ENCODE measurements at regions not wholly inside any gene's neighbourhood (a gene's known extent, or its start where the extent isn't known, plus 50 kb on each side); places are given as distances from the start of the nearest gene placed in this dataset.
"Not testable (repeated sequence)": the region's sequence is repeated elsewhere in the genome, so short reads cannot be mapped to it uniquely, and the experiment has no call there.

- Mint-ChIP-seq H3K4me3 (no peak overlapping the region), H3K27me3 (no peaks in the 10 kb centered on the region), H3K4me1 (no peaks in the 10 kb centered on the region), H3K27ac (no peak overlapping the region), H3K36me3 (no peaks in the 10 kb centered on the region), H3K9me3 (no peaks in the 10 kb centered on the region)
- ATAC-seq (ENCODE audit: low read depth) (no peak), DNase-seq (no peak)
- POLR2A ChIA-PET, result no interaction called here
These were observed 359.3 kb downstream of the NPIPA8 start for GRCh38 chr16:17977260-17977659.

GRCh38 chr16:17972460-17972943 is 364.0 kb downstream of the NPIPA8 start:
- peaks cover 3% of the 10 kb centered on the region for H3K27me3 Mint-ChIP-seq
- POLR2A ChIA-PET, result no interaction called here
- no peak overlapping the region for H3K27ac Mint-ChIP-seq
- no peak overlapping the region for H3K4me3 Mint-ChIP-seq
- DNase-seq, result no peak
- no peak for ATAC-seq (ENCODE audit: low read depth)
- H3K36me3 Mint-ChIP-seq, result no peaks in the 10 kb centered on the region
- H3K4me1 Mint-ChIP-seq, result no peaks in the 10 kb centered on the region
- no peaks in the 10 kb centered on the region for H3K9me3 Mint-ChIP-seq

GRCh38 chr16:17970816-17971331 is 365.7 kb downstream of the NPIPA8 start:
- H3K27me3 Mint-ChIP-seq, result peaks cover 3% of the 10 kb centered on the region
- H3K27ac Mint-ChIP-seq, result no peak overlapping the region
- peaks cover 4% of the 10 kb centered on the region for H3K9me3 Mint-ChIP-seq
- no peaks in the 10 kb centered on the region for H3K36me3 Mint-ChIP-seq
- POLR2A ChIA-PET, result no interaction called here
- DNase-seq (no peak), ATAC-seq (ENCODE audit: low read depth) (no peak)
- H3K4me1 Mint-ChIP-seq, result no peaks in the 10 kb centered on the region
- H3K4me3 Mint-ChIP-seq, result no peak overlapping the region

GRCh38 chr16:17970157-17970765 is 366.3 kb downstream of the NPIPA8 start:
- no peaks in the 10 kb centered on the region for H3K36me3 Mint-ChIP-seq
- no peak for ATAC-seq (ENCODE audit: low read depth)
- H3K4me3 Mint-ChIP-seq, result no peak overlapping the region
- POLR2A ChIA-PET, result no interaction called here
- H3K9me3 Mint-ChIP-seq, result peaks cover 4% of the 10 kb centered on the region
- no peaks in the 10 kb centered on the region for H3K4me1 Mint-ChIP-seq
- no peak overlapping the region for H3K27ac Mint-ChIP-seq
- no peak for DNase-seq
- H3K27me3 Mint-ChIP-seq, result peaks cover 3% of the 10 kb centered on the region

GRCh38 chr16:17965133-17965900 is 371.2 kb downstream of the NPIPA8 start:
- no peaks in the 10 kb centered on the region for H3K4me1 Mint-ChIP-seq

GRCh38 chr16:17964196-17964595 is 372.3 kb downstream of the NPIPA8 start:
- no peaks in the 10 kb centered on the region for H3K27me3 Mint-ChIP-seq
- peaks cover 4% of the 10 kb centered on the region for H3K9me3 Mint-ChIP-seq
- no peak overlapping the region for H3K27ac Mint-ChIP-seq
- no peak overlapping the region for H3K4me3 Mint-ChIP-seq
- H3K36me3 Mint-ChIP-seq, result no peaks in the 10 kb centered on the region
- POLR2A ChIA-PET, result no interaction called here
- ATAC-seq (ENCODE audit: low read depth), result no peak
- no peaks in the 10 kb centered on the region for H3K4me1 Mint-ChIP-seq
- no peak for DNase-seq

More at GRCh38 chr16:17965133-17965900, 371.2 kb downstream of the NPIPA8 start:
- Mint-ChIP-seq H3K27ac (no peak overlapping the region), H3K9me3 (peaks cover 4% of the 10 kb centered on the region), H3K36me3 (no peaks in the 10 kb centered on the region), H3K4me3 (no peak overlapping the region), H3K27me3 (peaks cover 3% of the 10 kb centered on the region)
- POLR2A ChIA-PET, result no interaction called here
- no peak for ATAC-seq (ENCODE audit: low read depth)
- DNase-seq, result no peak

GRCh38 chr16:17963185-17963836 is 373.2 kb downstream of the NPIPA8 start:
- H3K9me3 Mint-ChIP-seq, result peaks cover 4% of the 10 kb centered on the region
- H3K4me3 Mint-ChIP-seq, result no peak overlapping the region
- DNase-seq (no peak), ATAC-seq (ENCODE audit: low read depth) (no peak)
- H3K27me3 Mint-ChIP-seq, result no peaks in the 10 kb centered on the region
- no peaks in the 10 kb centered on the region for H3K4me1 Mint-ChIP-seq
- no peaks in the 10 kb centered on the region for H3K36me3 Mint-ChIP-seq
- POLR2A ChIA-PET, result no interaction called here
- no peak overlapping the region for H3K27ac Mint-ChIP-seq

GRCh38 chr16:17962726-17963125 is 373.8 kb downstream of the NPIPA8 start:
- POLR2A ChIA-PET, result no interaction called here
- Mint-ChIP-seq H3K27ac (no peak overlapping the region), H3K27me3 (no peaks in the 10 kb centered on the region), H3K36me3 (no peaks in the 10 kb centered on the region), H3K4me1 (no peaks in the 10 kb centered on the region), H3K9me3 (peaks cover 5% of the 10 kb centered on the region), H3K4me3 (no peak overlapping the region)
- no peak for DNase-seq
- ATAC-seq (ENCODE audit: low read depth), result no peak

- POLR2A ChIA-PET; ATAC-seq (ENCODE audit: low read depth); DNase-seq; H3K27me3 Mint-ChIP-seq; H3K4me1 Mint-ChIP-seq; H3K9me3 Mint-ChIP-seq; H3K4me3 Mint-ChIP-seq; H3K36me3 Mint-ChIP-seq; H3K27ac Mint-ChIP-seq: not testable (repeated sequence)
These were observed 374.7 kb downstream of the NPIPA8 start for GRCh38 chr16:17961822-17962221.

- H3K4me1 Mint-ChIP-seq, result no peaks in the 10 kb centered on the region
- no peaks in the 10 kb centered on the region for H3K36me3 Mint-ChIP-seq
- no peak overlapping the region for H3K4me3 Mint-ChIP-seq
- no peak overlapping the region for H3K27ac Mint-ChIP-seq
- POLR2A ChIA-PET, result no interaction called here
- H3K9me3 Mint-ChIP-seq, result no peaks in the 10 kb centered on the region
- H3K27me3 Mint-ChIP-seq, result peaks cover 19% of the 10 kb centered on the region
- ATAC-seq (ENCODE audit: low read depth) (no peak), DNase-seq (no peak)
These were observed 385.2 kb downstream of the NPIPA8 start for GRCh38 chr16:17951378-17951777.

GRCh38 chr16:17949982-17950250 is 386.6 kb downstream of the NPIPA8 start:
- Mint-ChIP-seq H3K36me3 (no peaks in the 10 kb centered on the region), H3K9me3 (no peaks in the 10 kb centered on the region), H3K4me3 (no peak overlapping the region), H3K27ac (no peak overlapping the region), H3K27me3 (peaks cover 22% of the 10 kb centered on the region), H3K4me1 (no peaks in the 10 kb centered on the region)
- POLR2A ChIA-PET, result no interaction called here
- DNase-seq (no peak), ATAC-seq (ENCODE audit: low read depth) (no peak)

- ATAC-seq (ENCODE audit: low read depth) (no peak), DNase-seq (no peak)
- Mint-ChIP-seq H3K4me1 (no peaks in the 10 kb centered on the region), H3K36me3 (no peaks in the 10 kb centered on the region), H3K9me3 (no peaks in the 10 kb centered on the region), H3K27ac (no peak overlapping the region), H3K27me3 (peaks cover 22% of the 10 kb centered on the region), H3K4me3 (no peak overlapping the region)
- POLR2A ChIA-PET, result no interaction called here
These were observed 387.2 kb downstream of the NPIPA8 start for GRCh38 chr16:17949141-17949981.

GRCh38 chr16:17947637-17948036 is 388.9 kb downstream of the NPIPA8 start:
- POLR2A ChIA-PET, result no interaction called here
- H3K4me3 Mint-ChIP-seq, result no peak overlapping the region
- H3K4me1 Mint-ChIP-seq, result no peaks in the 10 kb centered on the region
- no peak for DNase-seq
- H3K27me3 Mint-ChIP-seq, result peaks cover 26% of the 10 kb centered on the region
- H3K27ac Mint-ChIP-seq, result no peak overlapping the region
- H3K9me3 Mint-ChIP-seq, result no peaks in the 10 kb centered on the region
- no peaks in the 10 kb centered on the region for H3K36me3 Mint-ChIP-seq
- no peak for ATAC-seq (ENCODE audit: low read depth)

Data from activated naive CD8-positive, alpha-beta T cell treated with anti-CD3 and anti-CD28 coated beads, Interleukin-2, amount 10 ng/mL, durations not matched to agents 7 days and 5 days (primary cell).